ENCODE measurements at regions not wholly inside any gene's neighbourhood (a gene's known extent, or its start where the extent isn't known, plus 50 kb on each side); places are given as distances from the start of the nearest gene placed in this dataset.

- no peak for DNase-seq (ENCODE audit: low read depth)
- H3K4me3 ChIP-seq (ENCODE audit: low read depth, low read length) = no peak overlapping the region
- TF ChIP-seq CTCF (conservative IDR thresholded peaks at IDR 0.05; ENCODE audit: low read depth, low read length) = no peak
Observed at GRCh38 chr6:91705646-91706045, 1118.8 kb upstream of the MAP3K7 start.

- no peak for TF ChIP-seq CTCF (conservative IDR thresholded peaks at IDR 0.05; ENCODE audit: low read depth, low read length)
- H3K4me3 ChIP-seq (ENCODE audit: low read depth, low read length) = no peak overlapping the region
- DNase-seq (ENCODE audit: low read depth) = peak; percentile 45
Observed at GRCh38 chr6:91704531-91704930, 1117.7 kb upstream of the MAP3K7 start.

GRCh38 chr6:91697010-91697695 lies 1110.3 kb upstream of the MAP3K7 start:
- H3K4me3 ChIP-seq (ENCODE audit: low read depth, low read length) = no peak overlapping the region
- no peak for DNase-seq (ENCODE audit: low read depth)
- TF ChIP-seq CTCF (conservative IDR thresholded peaks at IDR 0.05; ENCODE audit: low read depth, low read length) = no peak

GRCh38 chr6:91695221-91695620 lies 1108.3 kb upstream of the MAP3K7 start:
- no peak for DNase-seq (ENCODE audit: low read depth)
- H3K4me3 ChIP-seq (ENCODE audit: low read depth, low read length) = no peak overlapping the region
- TF ChIP-seq CTCF (conservative IDR thresholded peaks at IDR 0.05; ENCODE audit: low read depth, low read length) = no peak

GRCh38 chr6:91694016-91694654 lies 1107.3 kb upstream of the MAP3K7 start:
- no peak for DNase-seq (ENCODE audit: low read depth)
- no peak for TF ChIP-seq CTCF (conservative IDR thresholded peaks at IDR 0.05; ENCODE audit: low read depth, low read length)
- no peak overlapping the region for H3K4me3 ChIP-seq (ENCODE audit: low read depth, low read length)

GRCh38 chr6:91691449-91691848 lies 1104.6 kb upstream of the MAP3K7 start:
- no peak for DNase-seq (ENCODE audit: low read depth)
- no peak overlapping the region for H3K4me3 ChIP-seq (ENCODE audit: low read depth, low read length)
- no peak for TF ChIP-seq CTCF (conservative IDR thresholded peaks at IDR 0.05; ENCODE audit: low read depth, low read length)

- DNase-seq (ENCODE audit: low read depth) = no peak
- TF ChIP-seq CTCF (conservative IDR thresholded peaks at IDR 0.05; ENCODE audit: low read depth, low read length) = no peak
- no peak overlapping the region for H3K4me3 ChIP-seq (ENCODE audit: low read depth, low read length)
Observed at GRCh38 chr6:91683240-91683639, 1096.4 kb upstream of the MAP3K7 start.
